Sciatic nerve (tissue), 2 donors: ENCODE measurements at regions not wholly inside any gene's neighbourhood (a gene's known extent, or its start where the extent isn't known, plus 50 kb on each side); places are given as distances from the start of the nearest gene placed in this dataset.

Experiments
- ATAC-seq: fragments of 200-7000 bp; cut with Tn5 transposase; one replicate; pipeline ENCODE4 v1.9.1; 2020; ENCODE audit warnings: mild to moderate bottlenecking, moderate library complexity
- DNase-seq: peaks from one replicate; pipeline ENCODE4 v3.0.0-alpha.2; 2020; ENCODE audit warnings: low spot score
- intact Hi-C: fragments of 100-400 bp; cut with DNase I; formaldehyde crosslinking; loops from one replicate; pipeline ENCODE4 v1.14.2; 2022
- donor health status: DM: no; HTN: no; CAD: no.
- donor health status: DM: no; HTN: no; CAD: no.

DNA sequence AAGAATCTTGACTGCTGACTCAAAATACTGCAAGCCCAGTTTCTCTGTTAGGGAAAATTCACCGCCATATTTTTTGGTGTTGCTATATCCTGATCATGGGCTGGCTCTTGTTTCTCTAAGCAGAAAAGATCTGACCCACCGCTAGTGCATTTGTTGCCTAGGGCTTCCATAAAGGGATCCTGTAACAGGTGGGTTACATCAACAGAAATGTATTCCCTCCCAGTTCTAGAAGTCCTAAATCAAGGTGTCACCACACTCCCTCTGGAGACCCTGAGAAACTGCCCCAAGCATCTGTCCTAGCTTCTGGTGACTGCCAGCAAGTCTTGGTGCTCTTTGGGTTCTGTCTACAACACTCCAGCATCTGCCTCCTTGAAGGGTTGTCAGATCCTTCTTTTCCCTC lies 99.7 kb downstream of the MAF start:
- no peak for ATAC-seq
- intact Hi-C loops, result no loop called here

GRCh38 chr16:79500286-79500685 lies 100.3 kb downstream of the MAF start:
- no peak for ATAC-seq
- intact Hi-C loops, result no loop called here
- no peak for DNase-seq

More for the DNA sequence above, 99.7 kb downstream of the MAF start:
- no peak for DNase-seq

GRCh38 chr16:79498928-79499327 lies 101.6 kb downstream of the MAF start:
- intact Hi-C loops, result no loop called here
- ATAC-seq, result no peak
- no peak for DNase-seq

DNA sequence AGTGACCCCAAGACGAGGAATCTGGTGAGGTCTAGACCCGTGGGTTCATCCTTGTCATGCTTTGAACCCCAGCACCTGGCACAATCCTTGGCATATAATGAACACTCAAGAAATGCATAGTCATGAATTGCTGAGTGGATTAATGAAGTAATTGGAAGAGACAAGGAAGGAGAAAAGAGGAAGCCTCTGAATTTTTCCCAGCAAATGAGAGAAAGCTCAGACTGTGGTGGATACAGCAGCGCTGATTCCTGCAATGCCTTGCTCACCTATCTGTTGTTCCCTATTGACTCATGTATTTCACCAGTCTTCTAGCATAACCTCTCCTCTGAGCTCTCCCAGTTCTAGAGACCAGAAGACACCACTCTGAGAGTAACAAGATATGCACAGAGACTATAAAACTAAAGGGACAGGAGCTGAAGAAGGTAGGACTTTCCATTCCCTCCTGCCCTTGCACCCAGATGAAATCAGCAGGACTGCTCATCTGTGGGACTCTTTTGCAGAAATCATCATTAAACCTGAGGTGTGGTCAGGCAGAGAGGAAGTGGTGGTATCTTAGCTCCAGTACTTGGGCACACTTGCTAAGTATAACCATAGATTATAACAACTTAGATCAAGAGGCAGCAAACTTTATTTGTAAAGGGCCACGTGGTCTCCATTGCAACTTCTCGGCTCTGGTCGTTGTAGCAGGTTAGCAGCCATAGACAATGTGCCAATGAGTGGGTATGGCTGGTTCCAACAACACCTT lies 102.8 kb downstream of the MAF start:
- ATAC-seq, result no peak
- DNase-seq, result no peak
- intact Hi-C loops, result no loop called here

GRCh38 chr16:79493911-79494310 lies 106.6 kb downstream of the MAF start:
- peak; percentile 57 for ATAC-seq
- DNase-seq, result no peak
- intact Hi-C loops, result no loop called here

GRCh38 chr16:79492036-79492435 lies 108.5 kb downstream of the MAF start:
- intact Hi-C loops, result no loop called here
- ATAC-seq (no peak), DNase-seq (no peak)

GRCh38 chr16:79485020-79485419 lies 115.5 kb downstream of the MAF start:
- ATAC-seq, result no peak
- DNase-seq, result no peak
- intact Hi-C loops, result no loop called here

- DNase-seq (no peak), ATAC-seq (no peak)
- intact Hi-C loops, result no loop called here
Measured at GRCh38 chr16:79484237-79484636, 116.3 kb downstream of the MAF start.

DNA sequence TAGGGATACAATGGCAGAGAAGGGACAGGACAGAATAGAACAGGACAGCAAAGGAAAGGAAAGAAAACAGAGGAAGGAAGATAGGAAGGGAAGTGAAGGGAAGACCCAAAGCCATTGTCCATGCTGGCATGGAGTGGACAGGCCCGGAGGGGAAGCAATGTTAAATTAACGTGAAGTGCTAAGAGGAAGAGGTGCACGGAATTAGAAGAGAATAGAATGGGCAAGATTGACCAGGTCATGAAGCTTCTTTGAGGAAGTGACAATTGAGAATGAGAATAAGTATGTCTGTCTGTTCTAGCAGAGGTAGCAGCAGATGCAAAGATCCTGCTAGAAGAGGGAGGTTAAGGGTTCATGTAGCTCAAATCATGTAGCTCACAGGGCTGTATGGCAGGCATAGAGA lies 117.2 kb downstream of the MAF start:
- ATAC-seq, result no peak

GRCh38 chr16:79482011-79482410 lies 118.5 kb downstream of the MAF start:
- no peak for DNase-seq
- ATAC-seq, result peak; percentile 57
- intact Hi-C loops, result no loop called here

More for the DNA sequence above, 117.2 kb downstream of the MAF start:
- DNase-seq, result no peak
- intact Hi-C loops, result no loop called here

GRCh38 chr16:79480929-79481328 lies 119.6 kb downstream of the MAF start:
- ATAC-seq (no peak), DNase-seq (no peak)
- intact Hi-C loops, result no loop called here

- ATAC-seq (no peak), DNase-seq (no peak)
- intact Hi-C loops, result no loop called here
Measured at GRCh38 chr16:79480056-79480455, 120.5 kb downstream of the MAF start.

DNA sequence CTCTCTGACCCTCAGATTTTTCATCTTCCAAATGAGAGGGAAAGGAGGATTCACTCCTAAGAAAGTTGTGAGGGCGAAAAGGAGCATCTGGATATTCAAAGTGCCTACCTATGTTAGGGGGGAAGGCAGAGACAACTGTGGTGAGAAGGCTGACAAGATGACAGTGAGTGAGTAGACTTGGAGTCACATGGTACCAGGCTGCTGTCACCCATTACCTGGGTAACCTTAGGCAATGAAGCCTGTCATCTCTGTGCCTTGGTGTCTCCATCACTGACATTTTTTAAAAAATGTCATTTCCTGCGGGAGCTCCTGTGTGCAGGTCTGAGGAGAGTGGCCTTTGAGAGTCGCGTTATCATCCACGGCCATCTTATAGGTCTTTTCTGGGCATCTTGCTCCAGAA lies 124.0 kb downstream of the MAF start:
- DNase-seq (no peak), ATAC-seq (no peak)
- intact Hi-C loops, result no loop called here

- DNase-seq (no peak), ATAC-seq (no peak)
- intact Hi-C loops, result no loop called here
Measured at GRCh38 chr16:79475841-79476240, 124.7 kb downstream of the MAF start.

DNA sequence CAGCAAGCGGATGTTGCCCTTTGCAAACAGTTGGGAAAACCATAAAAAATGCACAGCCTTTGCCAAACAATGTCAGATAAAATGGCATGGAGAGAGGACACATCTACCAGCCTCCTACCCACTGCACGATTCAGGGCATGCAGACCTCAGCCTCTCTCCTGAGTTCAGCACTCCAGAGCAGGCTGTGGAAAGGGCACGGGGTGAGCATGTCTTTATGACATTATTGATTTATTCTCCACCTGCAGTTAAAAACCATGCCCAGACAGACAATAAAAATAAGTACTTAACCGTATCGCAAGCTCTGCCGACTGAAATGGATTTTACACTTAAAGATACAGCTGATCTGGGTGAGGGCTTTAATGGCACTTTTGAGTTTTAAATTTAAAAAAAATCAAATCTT lies 127.1 kb downstream of the MAF start:
- DNase-seq (no peak), ATAC-seq (no peak)
- intact Hi-C loops, result no loop called here

DNA sequence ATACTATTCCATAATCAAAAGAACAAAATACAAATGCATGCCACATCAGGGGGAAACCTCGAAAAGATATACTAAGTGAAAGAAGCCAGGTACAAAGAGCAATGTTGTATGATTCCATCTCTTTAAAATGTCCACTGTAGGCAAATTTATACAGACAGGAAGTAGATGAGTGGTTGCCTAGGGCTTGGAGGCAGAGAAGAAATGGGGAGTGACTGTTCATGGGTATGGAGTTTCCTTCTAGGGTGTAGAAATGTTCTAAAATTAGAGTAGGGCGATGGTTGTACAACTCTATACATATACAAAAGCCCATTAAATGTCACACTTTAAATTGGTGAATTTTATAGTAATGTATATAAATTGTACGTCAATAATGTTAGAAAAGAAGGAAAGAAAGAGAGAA lies 128.1 kb downstream of the MAF start:
- intact Hi-C loops, result no loop called here
- no peak for DNase-seq
- no peak for ATAC-seq

DNA sequence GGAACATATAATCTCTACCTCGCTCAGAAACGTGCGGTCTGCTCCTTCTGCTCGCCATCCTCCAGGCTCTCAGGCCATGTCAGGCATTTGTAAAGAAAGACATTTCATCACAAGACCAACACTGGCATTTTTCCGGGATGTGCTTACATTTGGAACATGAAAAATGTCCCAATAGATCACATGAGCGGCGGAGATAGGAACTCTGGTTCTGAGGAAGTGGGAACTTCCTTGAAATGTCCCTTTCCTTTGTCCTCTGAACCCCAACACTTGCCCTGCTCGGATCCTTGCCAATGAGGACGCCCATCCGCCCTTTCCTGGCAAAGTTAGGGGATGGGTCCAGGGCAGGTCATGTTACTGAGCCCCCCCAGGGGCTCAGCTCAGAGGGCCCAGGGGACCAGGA lies 130.5 kb downstream of the MAF start:
- no peak for DNase-seq
- intact Hi-C loops, result no loop called here

DNA sequence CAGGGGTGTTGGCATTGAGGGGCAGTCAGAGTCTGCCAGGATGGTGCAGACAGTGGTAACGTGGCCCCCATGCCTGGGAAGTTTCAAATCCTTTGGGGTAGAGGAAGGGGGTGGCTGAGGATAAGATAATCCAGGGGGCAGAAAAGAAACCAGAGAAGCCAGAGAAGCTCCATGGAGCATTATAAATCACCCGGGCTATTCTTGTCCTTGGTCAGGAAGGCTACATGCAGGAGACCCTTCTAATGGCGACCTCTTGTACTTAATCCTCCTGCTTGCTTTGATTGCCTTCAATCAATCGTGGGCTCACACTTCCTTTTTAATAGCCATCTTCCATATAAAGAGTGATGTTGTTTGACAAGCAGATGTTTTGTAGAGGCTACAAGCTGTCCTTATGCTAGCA lies 131.9 kb downstream of the MAF start:
- DNase-seq, result no peak
- intact Hi-C loops, result no loop called here
- ATAC-seq, result peak; percentile 45

More for the DNA sequence above, 130.5 kb downstream of the MAF start:
- peak; percentile 32 for ATAC-seq

DNA sequence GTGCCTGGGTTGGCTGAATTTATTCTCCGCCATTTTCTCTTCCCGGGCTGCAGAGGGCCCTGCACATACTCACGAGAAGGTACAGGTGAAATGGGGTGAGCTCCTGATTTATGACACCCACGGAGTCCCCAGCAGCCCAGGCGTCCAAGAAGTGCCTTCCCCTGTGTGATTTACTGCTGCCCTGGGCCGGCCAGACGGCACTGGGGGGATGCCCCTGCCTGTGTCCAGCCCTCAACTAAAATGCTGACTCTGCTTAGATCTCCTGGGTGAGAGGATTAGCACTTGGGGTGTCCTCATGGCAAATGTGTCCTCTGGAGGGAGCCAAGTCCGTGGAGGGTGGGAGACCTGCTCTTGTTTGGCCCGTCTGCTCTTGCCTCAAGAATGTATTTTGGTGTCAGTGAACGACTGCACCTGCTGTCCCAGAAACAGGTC lies 132.4 kb downstream of the MAF start:
- ATAC-seq (no peak), DNase-seq (no peak)
- intact Hi-C loops, result no loop called here

DNA sequence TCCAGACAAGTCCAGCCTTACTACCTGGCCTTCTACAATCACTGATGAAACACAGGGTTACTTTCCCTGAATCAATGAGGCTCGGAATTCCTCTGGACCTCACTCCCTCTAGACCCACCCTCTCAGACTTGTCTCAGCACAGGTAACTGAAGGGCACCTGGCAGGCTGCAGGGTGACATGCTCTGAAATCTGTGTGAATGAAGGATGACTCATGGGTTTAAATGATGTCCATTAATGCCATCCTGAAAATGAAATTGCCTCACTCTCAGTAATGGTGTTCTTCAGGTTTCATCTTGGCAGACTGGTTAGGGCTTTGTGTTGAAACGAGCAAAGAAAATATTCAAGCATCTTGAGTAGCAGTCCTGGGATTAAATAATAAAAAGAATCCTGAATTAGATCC lies 134.4 kb downstream of the MAF start:
- intact Hi-C loops, result no loop called here
- ATAC-seq (no peak), DNase-seq (no peak)

DNA sequence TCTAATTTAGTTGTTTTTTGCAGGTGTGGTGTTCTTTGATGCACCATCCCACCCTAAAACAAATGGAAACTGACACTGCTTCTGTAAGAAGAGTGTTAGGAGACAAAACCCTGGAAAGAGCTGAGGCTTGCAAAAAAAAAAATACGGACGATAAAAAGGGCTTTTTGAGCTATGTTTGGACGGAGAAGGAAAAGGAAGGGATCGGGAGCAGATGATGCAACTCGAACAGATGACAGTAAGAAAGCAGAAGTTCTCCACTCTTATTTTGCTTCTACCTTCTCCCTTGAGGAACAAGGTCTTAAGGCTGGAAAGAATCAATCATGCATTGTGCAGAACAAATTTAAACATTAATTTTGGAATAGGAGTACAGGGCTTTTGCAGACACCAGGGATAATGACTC lies 136.7 kb downstream of the MAF start:
- no peak for DNase-seq
- ATAC-seq, result no peak
- intact Hi-C loops, result no loop called here
